GOT3 (cell line): ENCODE measurements at regions not wholly inside any gene's neighbourhood (a gene's known extent, or its start where the extent isn't known, plus 50 kb on each side); places are given as distances from the start of the nearest gene placed in this dataset.
"Not testable (repeated sequence)": the region's sequence is repeated elsewhere in the genome, so short reads cannot be mapped to it uniquely, and the experiment has no call there.

Experiments used
- DNase-seq: peaks from one replicate; lab custom pipeline; 2025; ENCODE audit warnings: mixed read lengths; lab: John Stamatoyannopoulos, UW

DNA sequence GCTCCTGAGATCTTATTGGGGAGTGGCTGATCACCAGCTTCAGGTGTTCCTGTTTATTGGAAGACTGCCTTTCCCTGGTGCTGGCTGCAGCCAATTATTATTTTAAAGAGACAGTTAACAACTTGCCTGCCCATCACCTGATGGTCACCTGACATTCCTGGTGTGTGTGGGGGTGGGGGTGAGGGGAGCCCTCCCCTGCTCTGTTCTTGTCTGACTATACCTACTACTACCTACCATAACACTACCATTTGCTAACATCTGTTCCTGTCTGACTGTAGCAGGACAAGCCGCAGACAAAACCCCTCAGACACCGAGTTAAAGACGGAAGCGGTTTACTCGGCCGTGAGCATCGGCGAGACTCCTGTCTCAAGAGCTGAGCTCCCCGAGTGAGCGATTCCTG lies 54.9 kb upstream of the NBPF3 start:
- no peak for DNase-seq

DNA sequence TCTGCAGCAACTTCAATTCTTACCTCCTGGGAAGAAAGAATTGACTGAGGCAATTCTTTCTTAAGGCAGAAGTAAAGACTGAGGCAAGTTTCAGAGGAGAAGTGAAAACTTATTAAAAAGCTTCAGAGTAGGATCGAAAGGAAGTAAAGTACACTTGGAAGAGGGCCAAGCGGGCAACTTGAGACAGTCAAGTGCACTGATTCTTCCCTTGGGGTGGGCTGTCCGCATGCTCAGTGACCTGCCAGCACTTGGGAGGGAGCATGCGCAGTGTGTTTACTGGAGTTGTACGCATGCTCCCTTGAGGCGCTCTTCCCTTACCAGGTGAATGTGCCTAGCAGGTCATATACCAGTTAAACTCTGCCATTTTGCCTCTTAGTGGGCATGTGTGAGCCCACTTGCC lies 55.3 kb upstream of the NBPF3 start:
- no peak for DNase-seq

DNA sequence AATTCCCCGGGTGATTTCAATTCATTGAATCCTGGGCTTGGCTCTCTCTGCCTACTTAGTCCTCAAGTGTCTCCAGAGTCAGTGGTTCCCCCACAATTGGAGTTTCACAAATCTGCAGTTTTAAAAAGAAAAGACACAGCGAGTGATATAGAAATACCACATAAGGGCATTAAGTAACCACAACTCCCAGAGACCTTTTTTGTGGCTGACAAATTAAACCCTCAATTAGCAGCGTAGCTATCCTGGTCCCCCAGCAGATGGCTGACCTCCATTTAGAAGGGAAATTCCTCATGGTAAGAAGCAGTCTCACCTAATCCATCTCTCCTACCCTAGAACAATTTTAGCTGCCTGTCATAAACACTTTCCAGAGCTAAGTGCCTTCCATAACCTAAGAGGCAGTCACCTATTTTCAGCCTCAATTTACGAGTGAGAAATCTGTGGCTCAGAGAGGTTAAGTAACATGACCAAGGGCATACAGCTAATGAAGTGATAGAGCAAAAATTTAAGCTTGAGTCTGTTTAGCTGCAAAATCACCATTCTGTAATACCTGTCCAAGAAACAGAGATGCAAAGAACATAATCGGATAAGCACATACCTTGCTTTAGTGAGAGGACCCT lies 56.0 kb upstream of the NBPF3 start:
- no peak for DNase-seq

DNA sequence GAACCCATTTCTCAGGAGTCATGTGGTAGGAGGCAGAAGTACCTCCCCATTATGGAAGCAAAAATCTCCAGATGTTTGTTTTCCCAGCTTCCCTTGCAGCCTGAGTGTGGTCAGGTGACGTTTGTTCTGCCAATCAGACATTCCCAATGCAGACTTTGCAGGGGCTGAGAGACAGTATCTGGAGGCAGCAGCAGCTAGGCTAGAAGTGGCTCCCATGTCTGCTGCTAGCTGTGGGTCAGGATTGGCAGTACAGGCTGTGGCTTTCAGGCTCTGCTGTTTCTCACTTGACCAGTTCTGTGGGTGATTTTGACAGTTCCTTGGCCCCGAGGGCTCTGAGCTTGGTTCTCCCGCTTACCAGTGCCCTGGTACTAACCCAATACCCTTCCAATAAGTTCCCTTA lies 58.6 kb upstream of the NBPF3 start:
- no peak for DNase-seq

DNA sequence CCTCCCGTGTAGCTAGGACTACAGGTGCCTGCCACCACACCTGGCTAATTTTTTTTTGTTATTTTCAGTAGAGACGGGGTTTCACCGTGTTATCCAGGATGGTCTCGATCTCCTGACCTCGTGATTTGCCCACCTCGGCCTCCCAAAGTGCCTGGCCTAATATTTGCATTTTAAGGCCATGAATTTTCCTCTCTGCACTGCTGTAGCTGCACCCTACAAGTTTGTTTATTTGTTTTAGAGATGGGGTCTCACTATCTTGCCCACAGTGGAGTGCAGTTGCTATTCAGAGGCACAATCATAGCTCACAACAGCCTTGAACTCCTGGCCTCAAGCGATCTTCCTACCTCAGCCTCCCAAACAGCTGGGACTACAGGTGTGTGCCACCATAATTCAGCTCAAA lies 59.8 kb upstream of the NBPF3 start:
- DNase-seq, result not testable (repeated sequence)

DNA sequence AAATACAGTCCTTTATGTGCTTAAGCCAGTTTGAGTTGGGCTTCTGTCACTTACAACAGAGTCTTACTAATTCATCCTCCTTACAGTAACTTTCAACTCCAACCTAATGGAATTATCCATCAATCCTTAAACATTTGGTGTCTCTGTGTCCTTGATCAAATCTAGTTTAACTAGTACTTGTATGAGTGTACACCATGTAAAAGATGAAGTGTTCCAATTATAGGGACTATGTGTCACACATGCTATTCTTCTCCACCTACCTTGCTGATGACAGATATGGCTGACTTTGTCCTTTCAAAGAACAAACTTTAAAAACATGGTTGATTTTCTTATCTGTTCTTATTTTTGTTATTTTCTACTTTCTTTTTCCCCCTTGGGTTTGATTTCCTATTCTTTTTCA lies 60.4 kb upstream of the NBPF3 start:
- DNase-seq, result no peak

DNA sequence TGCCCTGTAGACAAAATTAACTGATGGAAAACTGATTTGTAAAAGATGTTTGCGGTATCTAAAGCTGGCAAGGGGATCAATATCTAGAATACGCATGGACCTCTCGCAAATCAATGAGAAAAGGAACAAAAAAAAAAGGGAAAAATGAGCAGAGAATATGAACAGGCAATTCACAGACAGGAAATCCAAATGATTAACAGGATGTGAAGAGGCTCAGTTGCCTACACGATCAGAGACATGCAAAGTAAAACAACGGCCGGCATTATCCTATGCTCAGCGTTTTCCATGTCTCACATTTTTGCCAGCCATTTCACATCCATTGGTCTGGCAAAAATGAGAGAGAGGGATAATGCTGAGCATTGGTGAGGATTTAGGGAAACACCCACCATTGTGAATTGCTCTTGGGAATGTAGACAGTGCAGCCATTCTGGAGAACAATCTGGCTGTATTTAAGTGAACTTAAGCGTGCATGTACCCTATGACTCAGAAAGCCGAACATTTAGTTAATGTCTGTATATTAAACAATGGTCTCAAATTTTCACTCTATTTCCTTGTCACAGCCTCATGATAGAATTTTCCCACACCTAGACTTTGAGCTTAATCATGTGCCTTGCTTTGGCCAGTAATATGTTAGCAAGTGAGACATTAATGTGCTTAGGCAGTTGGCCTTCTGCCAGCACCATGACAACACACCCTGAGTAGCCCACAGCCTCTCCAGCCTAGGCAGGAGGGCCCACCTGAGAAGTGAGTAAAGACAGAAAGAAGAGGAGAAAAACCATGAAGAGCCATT lies 61.0 kb upstream of the NBPF3 start:
- DNase-seq, result no peak

DNA sequence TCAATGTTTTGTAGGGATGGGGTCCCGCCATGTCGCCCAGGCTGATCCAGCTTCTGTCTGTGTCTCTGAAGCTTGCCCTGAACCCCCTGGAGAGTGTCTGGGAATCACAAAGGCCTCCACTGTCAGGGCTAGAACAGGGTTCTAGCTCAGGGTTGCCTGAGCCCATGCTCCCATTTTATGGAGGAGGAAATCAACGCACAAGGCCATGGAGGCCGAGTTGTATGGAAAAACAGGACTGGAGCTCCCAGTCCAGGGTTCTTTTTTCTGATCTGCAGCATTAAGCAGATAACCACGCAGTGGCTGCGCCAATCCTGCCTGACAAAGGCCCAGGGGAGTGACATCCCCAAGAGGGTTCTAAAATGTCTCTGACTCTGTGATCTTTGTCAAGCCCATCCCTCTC lies 67.6 kb upstream of the NBPF3 start:
- no peak for DNase-seq

DNA sequence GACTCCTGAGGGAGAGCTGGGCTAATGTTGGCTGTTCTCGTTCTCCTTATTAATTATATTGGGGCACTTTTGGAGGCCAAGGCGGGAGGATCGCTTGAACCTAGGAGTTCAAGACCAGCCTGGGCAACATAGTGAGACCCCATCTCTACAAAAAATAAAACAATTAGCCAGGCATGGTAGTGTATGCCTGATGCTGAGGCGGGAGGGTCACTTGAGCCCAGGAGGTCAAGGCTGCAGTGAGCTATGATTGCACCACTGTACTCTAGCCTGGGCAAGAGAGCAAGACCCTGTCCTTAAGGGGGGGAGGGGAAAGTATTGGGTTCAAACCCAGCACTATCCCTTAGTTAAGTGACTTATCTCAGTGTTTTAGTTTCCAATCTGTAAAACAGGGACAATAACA lies 70.0 kb upstream of the NBPF3 start:
- no peak for DNase-seq

DNA sequence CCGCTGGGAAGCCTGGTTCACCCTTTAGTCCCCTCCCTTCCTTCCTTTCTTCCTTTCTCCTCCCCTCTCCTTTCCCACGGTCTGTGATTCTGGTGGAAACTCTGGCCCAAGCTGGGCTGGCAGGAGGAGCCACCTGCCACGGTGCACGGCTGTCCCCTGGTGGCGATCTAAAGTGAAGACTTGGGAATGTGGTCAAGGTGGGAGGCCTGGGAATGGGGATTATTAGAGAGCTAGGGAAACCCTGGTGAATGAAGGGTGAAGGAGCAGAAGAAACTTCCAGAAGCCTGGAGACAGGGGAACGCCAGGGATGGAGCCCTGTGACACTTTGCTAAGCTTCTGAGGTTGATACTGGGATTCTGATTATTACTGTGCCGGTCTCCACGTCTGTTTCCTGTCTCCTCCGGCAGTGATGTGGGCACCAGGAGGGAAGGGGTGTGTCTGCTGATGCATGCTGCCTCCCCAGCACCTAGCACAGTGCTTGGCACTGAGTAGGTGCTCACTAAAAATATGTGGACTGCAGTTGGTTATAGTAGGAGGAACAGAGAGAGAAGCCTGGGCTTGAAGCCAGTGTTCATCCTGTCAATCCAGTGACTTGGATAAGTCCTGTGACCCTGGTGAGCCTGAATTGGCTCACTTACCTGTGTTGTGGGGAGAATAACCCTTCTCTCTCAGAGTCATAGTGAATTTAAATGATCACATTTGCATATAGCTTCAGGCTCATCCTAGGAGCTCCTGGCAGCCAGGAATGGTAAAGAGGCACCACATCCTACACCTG lies 71.2 kb upstream of the NBPF3 start:
- peak; percentile 6 for DNase-seq

DNA sequence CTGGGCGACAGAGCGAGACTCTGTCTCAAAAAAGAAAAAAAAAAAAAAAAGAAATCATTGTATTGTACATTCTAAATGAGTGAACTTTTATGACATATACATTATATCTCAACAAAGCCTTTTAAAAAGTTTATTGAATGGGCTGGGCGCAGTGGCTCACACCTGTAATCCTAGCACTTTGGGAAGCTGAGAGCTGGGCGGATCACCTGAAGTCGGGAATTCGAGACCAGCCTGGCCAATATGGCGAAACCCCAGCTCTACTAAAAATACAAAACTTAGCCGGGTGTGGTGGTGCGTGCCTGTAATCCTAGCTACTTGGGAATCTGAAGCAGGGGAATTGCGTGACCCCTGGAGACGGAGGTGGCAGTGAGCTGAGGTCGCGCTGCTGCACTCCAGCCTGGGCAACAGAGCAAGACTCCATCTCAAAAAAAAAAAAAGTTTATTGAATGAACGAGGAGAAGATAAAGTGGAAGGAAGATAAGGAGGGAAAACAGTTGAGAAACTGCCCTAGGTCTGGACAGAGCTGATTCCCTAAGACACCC lies 71.9 kb upstream of the NBPF3 start:
- not testable (repeated sequence) for DNase-seq

DNA sequence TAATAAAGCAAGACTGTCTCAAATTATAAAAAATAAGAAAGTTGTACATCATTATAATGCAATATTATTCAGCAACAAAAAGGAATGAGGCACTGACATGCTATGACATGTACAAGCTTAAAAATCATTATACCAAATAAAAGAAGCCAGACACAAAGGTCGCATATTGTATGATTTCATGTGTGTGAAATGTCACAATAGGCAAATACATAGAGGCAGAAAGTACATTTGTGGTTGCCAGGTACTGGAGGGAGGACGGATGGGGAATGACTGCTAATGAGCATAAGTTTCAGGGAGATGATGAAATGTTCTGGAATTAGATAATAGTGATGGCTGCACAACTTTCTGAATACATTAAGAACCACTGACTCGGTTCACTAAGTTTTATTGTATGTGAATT lies 73.6 kb upstream of the NBPF3 start:
- DNase-seq, result no peak

DNA sequence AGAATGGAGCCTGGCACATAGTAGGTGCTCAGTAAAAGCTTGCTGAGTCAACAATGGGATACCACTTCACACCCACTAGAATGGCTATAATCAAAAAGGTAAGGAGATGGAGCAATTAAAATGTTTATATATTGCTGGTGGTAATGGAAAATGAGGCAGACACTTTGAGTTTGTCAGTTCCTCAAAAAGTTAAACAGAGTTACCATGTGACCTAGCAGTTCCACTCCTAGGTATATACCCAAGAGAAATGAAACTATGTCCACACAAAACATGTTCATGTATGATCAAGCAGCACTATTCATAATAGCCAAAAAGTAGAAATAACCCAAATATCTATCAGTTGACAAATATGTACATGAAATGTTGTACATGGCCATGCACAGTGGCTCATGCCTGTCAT lies 74.8 kb upstream of the ECE1 start:
- DNase-seq, result no peak

DNA sequence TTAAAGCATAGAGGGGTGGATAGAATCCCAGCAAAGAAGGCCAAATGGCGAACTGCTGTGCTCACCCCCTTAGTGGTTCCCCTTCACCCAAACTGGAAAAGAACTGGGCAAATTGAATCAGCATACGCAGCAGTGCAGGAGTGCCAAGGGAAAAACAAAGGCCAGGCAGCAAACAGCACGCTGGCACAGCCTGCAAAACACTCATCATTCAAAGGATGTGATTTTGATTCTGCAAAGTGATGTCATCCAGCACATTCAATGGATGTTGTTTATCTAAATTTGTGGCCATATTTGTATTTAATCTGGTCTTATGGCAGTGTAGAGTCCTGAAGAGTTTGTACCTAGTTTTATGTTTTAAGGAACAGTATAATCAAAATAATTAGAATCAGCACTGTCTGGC lies 71.8 kb upstream of the ECE1 start:
- DNase-seq, result no peak

DNA sequence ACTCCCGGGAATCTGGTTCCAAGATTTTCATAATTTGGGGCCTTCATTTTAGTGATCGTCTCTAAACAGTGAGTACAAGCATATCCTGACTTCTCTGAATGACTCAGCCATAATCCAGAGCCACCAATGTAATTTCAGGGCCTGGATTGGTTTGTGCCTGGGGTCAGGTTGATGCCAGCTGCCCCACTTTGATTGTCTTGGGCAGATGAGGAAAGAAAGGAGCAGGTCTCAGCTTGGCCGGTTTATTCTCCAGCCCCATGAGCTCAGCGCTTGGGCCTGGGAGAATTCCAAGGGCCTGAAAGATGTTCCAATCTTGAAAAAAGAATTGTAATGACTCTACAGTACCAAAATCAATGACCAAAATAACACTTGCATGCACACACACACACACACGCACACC lies 71.2 kb upstream of the ECE1 start:
- no peak for DNase-seq

DNA sequence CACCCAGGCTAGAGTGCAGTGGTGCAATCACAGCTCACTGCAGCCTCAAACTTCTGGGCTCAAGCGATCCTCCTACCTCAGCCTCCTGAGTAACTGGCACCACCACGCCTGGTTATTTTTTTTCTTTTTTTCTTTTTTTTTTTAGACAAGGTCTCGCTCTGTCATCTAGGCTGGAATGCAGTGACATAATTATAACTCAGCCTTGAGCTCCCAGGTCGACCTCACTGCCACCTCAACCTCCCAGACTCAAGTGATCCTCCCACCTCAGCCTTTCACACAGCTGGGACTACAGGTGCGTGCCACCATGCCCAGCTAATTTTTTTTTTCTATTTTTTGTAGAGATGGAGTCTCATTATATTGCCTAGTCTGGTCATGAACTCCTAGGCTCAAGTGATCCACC lies 66.9 kb upstream of the ECE1 start:
- no peak for DNase-seq

DNA sequence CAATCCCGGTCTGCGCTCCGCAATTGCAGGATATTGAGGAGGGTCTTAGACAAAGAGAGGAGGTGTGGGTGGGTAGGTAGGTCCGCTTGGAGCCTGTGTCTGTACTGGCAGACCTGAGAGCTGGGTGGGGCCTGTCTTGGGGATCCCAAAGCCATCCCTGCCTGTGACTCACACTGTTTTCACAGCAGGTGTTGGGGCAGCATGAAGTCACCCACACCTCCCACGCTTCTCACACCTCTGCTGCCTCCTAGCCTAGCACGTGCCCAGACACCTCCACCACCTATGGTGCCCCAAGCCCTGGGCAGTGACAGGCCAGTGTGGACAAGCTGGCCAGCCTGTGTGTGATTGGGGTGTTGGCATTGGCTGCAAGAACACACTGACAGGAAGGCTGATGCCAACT lies 65.7 kb upstream of the ECE1 start:
- no peak for DNase-seq

DNA sequence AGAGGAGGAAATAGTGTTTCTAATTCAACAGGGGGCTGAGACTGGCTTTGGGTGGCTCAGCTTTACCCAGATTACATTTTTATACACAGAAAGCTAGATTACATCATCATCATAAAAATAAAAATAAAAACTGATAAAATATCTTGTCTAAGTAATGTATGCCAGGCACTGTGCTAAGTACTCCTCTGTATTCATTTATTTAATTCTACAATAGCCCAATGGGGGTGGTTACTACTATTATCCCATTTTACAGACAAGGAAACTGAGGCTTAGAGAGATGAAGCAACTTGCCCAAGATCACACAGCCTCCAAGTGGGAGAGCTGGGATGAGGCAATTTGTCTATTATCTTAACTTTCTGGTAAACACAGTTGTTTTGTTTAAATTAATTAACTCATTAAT lies 62.3 kb upstream of the ECE1 start:
- no peak for DNase-seq

DNA sequence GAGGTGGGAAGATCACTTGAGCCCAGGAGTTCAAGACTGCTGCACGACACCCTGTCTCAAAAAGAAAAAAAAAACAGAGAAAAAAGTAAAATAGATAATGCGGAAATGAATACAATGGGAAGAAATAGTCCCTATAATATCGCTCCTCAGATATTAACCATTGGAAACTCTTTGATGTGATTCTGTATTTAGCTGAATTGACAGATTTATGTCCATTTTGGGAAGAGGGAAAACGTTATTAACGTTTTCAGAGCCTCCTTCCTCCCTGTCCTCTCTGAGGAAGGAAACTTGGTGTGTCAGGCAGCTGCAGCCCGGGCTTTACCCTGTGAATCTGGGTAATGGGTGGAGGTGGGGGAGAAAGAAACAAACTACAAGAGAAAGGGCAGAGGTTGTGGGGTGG lies 61.6 kb upstream of the ECE1 start:
- no peak for DNase-seq

DNA sequence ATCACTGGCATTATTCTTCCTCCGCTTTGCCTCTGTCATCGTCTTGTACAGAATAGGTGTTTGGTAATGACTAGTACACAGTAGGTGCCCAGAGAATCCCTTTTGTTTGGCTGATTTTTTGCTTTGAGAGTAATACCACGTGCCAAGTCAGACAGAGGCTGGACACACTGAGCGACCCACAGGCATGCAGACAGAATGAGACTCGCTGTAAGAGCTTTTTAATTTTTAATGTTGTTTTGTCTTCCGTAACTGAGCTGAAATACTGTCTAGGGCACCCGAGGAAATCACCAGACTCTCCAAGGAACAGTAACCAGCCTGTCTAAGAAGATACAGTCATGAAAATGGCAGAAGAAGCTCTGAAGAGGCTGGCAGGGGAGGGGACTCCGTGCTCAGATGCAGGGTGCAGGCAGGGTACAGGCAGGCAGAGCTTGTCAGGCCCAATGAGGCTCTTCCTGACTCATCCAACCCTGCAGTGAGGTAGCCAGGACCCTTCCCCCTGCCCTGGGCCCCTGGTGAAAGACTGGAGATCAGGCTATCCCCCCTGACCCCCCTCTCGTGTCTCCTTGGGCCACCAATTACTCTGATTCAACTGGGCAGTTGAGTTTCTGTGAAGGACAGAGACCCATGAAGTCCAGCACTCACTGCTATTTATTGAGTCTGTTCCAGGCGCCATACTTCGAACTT lies 60.1 kb upstream of the ECE1 start:
- no peak for DNase-seq

DNA sequence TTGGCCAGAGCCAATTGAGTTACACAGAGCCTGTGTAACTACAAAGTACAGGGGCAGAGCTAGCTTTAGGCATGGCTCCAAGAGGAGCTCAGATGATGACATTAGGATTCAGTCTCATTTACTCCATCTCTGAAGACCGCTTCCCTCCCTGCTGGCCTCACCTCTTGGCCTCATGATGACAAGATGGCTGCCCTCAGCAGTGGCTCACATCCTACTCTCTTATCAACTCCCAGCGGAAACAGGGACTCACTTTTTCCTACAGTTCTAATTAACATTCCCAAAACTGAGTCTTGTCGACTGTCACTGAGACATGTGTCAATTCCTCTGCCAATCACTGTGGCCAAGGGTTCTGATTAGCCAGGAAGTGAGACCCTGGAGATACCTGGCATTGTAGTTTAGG lies 59.4 kb upstream of the ECE1 start:
- DNase-seq, result no peak

DNA sequence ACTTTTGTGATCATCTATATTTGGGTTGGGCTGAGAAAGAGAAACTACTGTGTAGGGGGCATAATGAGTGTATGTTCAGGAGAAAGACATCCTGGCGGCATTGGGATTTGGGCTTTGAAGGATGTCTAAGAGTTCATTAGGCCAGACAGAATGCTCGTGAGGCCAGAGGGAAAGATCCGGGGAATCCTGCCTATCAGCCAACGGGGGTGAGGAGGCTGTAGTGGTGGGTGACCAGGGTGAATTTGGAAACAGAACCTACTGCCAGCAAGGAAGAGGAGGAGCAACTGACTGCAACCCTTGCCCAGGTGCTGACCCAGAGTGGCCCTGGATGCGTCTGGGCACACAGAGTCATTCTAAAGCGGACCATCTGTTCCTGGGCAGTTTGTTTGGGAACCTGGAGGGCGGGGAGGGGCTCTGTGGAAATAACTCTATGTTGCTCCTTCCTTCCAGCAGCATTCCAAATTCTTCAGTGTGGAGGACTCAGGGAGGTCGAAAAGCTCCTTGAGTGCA lies 56.9 kb upstream of the ECE1 start:
- no peak for DNase-seq
